ENCODE measurements at regions not wholly inside any gene's neighbourhood (a gene's known extent, or its start where the extent isn't known, plus 50 kb on each side); places are given as distances from the start of the nearest gene placed in this dataset.
"Not testable (repeated sequence)": the region's sequence is repeated elsewhere in the genome, so short reads cannot be mapped to it uniquely, and the experiment has no call there.

DNA sequence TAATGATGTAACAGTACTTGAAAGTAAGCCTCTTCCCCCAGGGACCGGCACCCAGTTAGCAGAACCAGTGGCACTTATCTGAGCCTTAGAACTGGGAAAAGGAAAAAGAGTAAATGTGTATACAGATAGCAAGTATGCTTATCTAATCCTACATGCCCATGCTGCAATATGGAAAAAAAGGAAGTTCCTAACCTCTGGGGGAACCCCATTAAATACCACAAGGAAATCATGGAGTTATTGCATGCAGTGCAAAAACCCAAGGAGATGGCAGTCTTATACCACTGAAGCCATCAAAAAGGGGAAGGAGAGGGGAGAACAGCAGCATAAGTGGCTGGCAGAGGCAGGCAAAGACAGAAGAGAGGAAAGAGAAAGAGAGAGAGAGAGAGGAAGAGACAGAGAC lies 456.8 kb downstream of the PTPRC start:
- TF ChIP-seq, protein P1, sequence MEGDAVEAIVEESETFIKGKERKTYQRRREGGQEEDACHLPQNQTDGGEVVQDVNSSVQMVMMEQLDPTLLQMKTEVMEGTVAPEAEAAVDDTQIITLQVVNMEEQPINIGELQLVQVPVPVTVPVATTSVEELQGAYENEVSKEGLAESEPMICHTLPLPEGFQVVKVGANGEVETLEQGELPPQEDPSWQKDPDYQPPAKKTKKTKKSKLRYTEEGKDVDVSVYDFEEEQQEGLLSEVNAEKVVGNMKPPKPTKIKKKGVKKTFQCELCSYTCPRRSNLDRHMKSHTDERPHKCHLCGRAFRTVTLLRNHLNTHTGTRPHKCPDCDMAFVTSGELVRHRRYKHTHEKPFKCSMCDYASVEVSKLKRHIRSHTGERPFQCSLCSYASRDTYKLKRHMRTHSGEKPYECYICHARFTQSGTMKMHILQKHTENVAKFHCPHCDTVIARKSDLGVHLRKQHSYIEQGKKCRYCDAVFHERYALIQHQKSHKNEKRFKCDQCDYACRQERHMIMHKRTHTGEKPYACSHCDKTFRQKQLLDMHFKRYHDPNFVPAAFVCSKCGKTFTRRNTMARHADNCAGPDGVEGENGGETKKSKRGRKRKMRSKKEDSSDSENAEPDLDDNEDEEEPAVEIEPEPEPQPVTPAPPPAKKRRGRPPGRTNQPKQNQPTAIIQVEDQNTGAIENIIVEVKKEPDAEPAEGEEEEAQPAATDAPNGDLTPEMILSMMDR (IDR thresholded peaks at IDR 0.05) = not testable (repeated sequence)
- not testable (repeated sequence) for TF ChIP-seq EZH2, EZH2phosphoT487 (IDR thresholded peaks at IDR 0.05)

All from neural progenitor cell (in vitro differentiated cells).